SKM-1 treated with dmso at 0.1 percent for 144 hours (cell line): ENCODE measurements at regions not wholly inside any gene's neighbourhood (a gene's known extent, or its start where the extent isn't known, plus 50 kb on each side); places are given as distances from the start of the nearest gene placed in this dataset.
"Not testable (repeated sequence)": the region's sequence is repeated elsewhere in the genome, so short reads cannot be mapped to it uniquely, and the experiment has no call there.

Experiments used
- DNase-seq: peaks from one replicate; lab custom pipeline; 2025; ENCODE audit not compliant: unreplicated experiment; lab: John Stamatoyannopoulos, UW

GRCh38 chr17:64773386-64773835, 111.3 kb upstream of the SMURF2 start:
- no peak for DNase-seq

GRCh38 chr17:64772845-64773299, 110.8 kb upstream of the SMURF2 start:
- no peak for DNase-seq

GRCh38 chr17:64771980-64772844, 110.1 kb upstream of the SMURF2 start:
- no peak for DNase-seq

- no peak for DNase-seq
These were observed 107.6 kb upstream of the SMURF2 start for GRCh38 chr17:64769712-64770111.

GRCh38 chr17:64767269-64767997, 105.3 kb upstream of the SMURF2 start:
- no peak for DNase-seq

GRCh38 chr17:64765191-64765889, 103.2 kb upstream of the SMURF2 start:
- no peak for DNase-seq

- no peak for DNase-seq
These were observed 89.0 kb upstream of the SMURF2 start for GRCh38 chr17:64750891-64751677.

GRCh38 chr17:64750478-64750877, 88.4 kb upstream of the SMURF2 start:
- no peak for DNase-seq

GRCh38 chr17:64749306-64749705, 87.2 kb upstream of the SMURF2 start:
- no peak for DNase-seq

- no peak for DNase-seq
These were observed 85.9 kb upstream of the SMURF2 start for GRCh38 chr17:64747938-64748540.

- DNase-seq: no peak
These were observed 80.2 kb upstream of the SMURF2 start for GRCh38 chr17:64742326-64742725.

- not testable (repeated sequence) for DNase-seq
These were observed 79.8 kb upstream of the SMURF2 start for GRCh38 chr17:64741916-64742315.

GRCh38 chr17:64741038-64741641, 79.0 kb upstream of the SMURF2 start:
- no peak for DNase-seq

- no peak for DNase-seq
These were observed 77.4 kb upstream of the SMURF2 start for GRCh38 chr17:64739316-64740058.

GRCh38 chr17:64736804-64737492, 74.8 kb upstream of the SMURF2 start:
- DNase-seq: peak; percentile 34

- no peak for DNase-seq
These were observed 70.4 kb upstream of the SMURF2 start for GRCh38 chr17:64732336-64733006.

- DNase-seq: not testable (repeated sequence)
These were observed 67.9 kb upstream of the SMURF2 start for GRCh38 chr17:64730023-64730422.

GRCh38 chr17:64729201-64729600, 67.1 kb upstream of the SMURF2 start:
- DNase-seq: no peak
